AG04449 (cell line): ENCODE measurements at regions not wholly inside any gene's neighbourhood (a gene's known extent, or its start where the extent isn't known, plus 50 kb on each side); places are given as distances from the start of the nearest gene placed in this dataset.

Experiments used
- CTCF ChIA-PET: fragments of 350-600 bp; formaldehyde crosslinking; extraction: SDS; loops from one replicate; lab custom pipeline; 2021; ENCODE audit warnings: antibody characterized with exemption; lab: Yijun Ruan, JAX
- POLR2A ChIA-PET: fragments of 400-600, 350-600 bp; formaldehyde crosslinking; extraction: SDS; loops from one replicate; lab custom pipeline; 2020; ENCODE audit warnings: antibody characterized with exemption, inconsistent platforms; lab: Yijun Ruan, JAX
- DNase-seq: peaks from one replicate; pipeline ENCODE4 v3.0.0-alpha.2; 2010; ENCODE audit warnings: low read depth, low spot score
- H3K4me3 ChIP-seq: 2 replicates; pipeline ENCODE4 v1.5.1; 2011; ENCODE audit warnings: low read depth, mild to moderate bottlenecking, control low read depth, low read length
- CTCF ChIP-seq: IDR thresholded peaks from one replicate; pipeline ENCODE4 v1.5.1; 2011; ENCODE audit warnings: mild to moderate bottlenecking, moderate library complexity, low read length, control low read depth, inconsistent platforms; ENCODE audit not compliant: insufficient read depth; ENCODE audit errors: missing control alignments

- H3K4me3 ChIP-seq, result no peak overlapping the region
- no peak for TF ChIP-seq CTCF
- ChIA-PET CTCF (interaction anchor here (1.9 to 8.1 kb wide), 2 partner anchors 9 to 15 kb away, joined by 6 to 59 read pairs; no protein-coding TSS in a partner anchor), POLR2A (interaction anchor here (1.2 kb wide), 1 partner anchor 9 kb away, joined by 4 read pairs; no protein-coding TSS in a partner anchor)
- DNase-seq, result no peak
Observed at GRCh38 chr16:17564856-17565255, 94.1 kb upstream of the XYLT1 start.

GRCh38 chr16:17563323-17564091 lies 92.7 kb upstream of the XYLT1 start:
- no peak for DNase-seq
- no peak for TF ChIP-seq CTCF
- CTCF ChIA-PET, result interaction anchor here (0.9 kb wide), 1 partner anchor 15 kb away, joined by 3 read pairs; no protein-coding TSS in a partner anchor

GRCh38 chr16:17561056-17561455 lies 90.3 kb upstream of the XYLT1 start:
- no peak for DNase-seq
- ChIA-PET POLR2A (no interaction called here), CTCF (interaction anchor here (9.3 to 11.0 kb wide), 2 partner anchors 17 to 84 kb away, joined by 78 to 154 read pairs; no protein-coding TSS in a partner anchor)
- H3K4me3 ChIP-seq, result no peak overlapping the region
- TF ChIP-seq CTCF, result no peak

More at GRCh38 chr16:17563323-17564091, 92.7 kb upstream of the XYLT1 start:
- H3K4me3 ChIP-seq, result no peak overlapping the region
- POLR2A ChIA-PET, result no interaction called here

- CTCF ChIA-PET, result interaction anchor here (2.1 to 11.0 kb wide), 3 partner anchors 11 to 83 kb away, joined by 6 to 154 read pairs (median 78); no protein-coding TSS in a partner anchor
- no peak overlapping the region for H3K4me3 ChIP-seq
- DNase-seq, result no peak
- no peak for TF ChIP-seq CTCF
- POLR2A ChIA-PET, result no interaction called here
Observed at GRCh38 chr16:17560548-17560947, 89.8 kb upstream of the XYLT1 start.

- TF ChIP-seq CTCF, result no peak
- no peak for DNase-seq
- ChIA-PET POLR2A (no interaction called here), CTCF (interaction anchor here (0.8 to 11.0 kb wide), 5 partner anchors 12 to 91 kb away, joined by 3 to 154 read pairs (median 6); no protein-coding TSS in a partner anchor)
- no peak overlapping the region for H3K4me3 ChIP-seq
Observed at GRCh38 chr16:17559394-17559793, 88.6 kb upstream of the XYLT1 start.

- ChIA-PET CTCF (interaction anchor here (1.0 to 11.0 kb wide), 15 partner anchors 10 to 697 kb away, joined by 3 to 154 read pairs (median 9); no protein-coding TSS in a partner anchor), POLR2A (no interaction called here)
- H3K4me3 ChIP-seq, result no peak overlapping the region
- TF ChIP-seq CTCF, result no peak
- no peak for DNase-seq
Observed at GRCh38 chr16:17557949-17558348, 87.2 kb upstream of the XYLT1 start.
